Skeletal muscle tissue (tissue), 3 donors: ENCODE measurements at regions not wholly inside any gene's neighbourhood (a gene's known extent, or its start where the extent isn't known, plus 50 kb on each side); places are given as distances from the start of the nearest gene placed in this dataset.

Source experiments
- H3K27ac ChIP-seq: one replicate; pipeline ENCODE4 v1.7.0; 2013; ENCODE audit warnings: mild to moderate bottlenecking, low read depth, low read length, inconsistent platforms
- H3K27me3 ChIP-seq, 3 donors: one replicate each; pipeline ENCODE4 v1.7.0; 2013; ENCODE audit warnings: low read length in 3 of 3; ENCODE audit not compliant: control insufficient read depth in 3 of 3, insufficient read depth in 3 of 3
- H3K36me3 ChIP-seq, 3 donors: one replicate each; pipeline ENCODE4 v1.7.0; 2013; ENCODE audit warnings: low read length in 3 of 3; ENCODE audit not compliant: control insufficient read depth in 3 of 3, insufficient read depth in 3 of 3
- H3K4me1 ChIP-seq, 3 donors: one replicate each; pipeline ENCODE4 v1.7.0; 2013; ENCODE audit warnings: low read length in 3 of 3, mild to moderate bottlenecking in 3 of 3; ENCODE audit not compliant: control insufficient read depth in 3 of 3, insufficient read depth in 3 of 3
- H3K4me3 ChIP-seq, 3 donors: one replicate each; pipeline ENCODE4 v1.7.0; 2013; ENCODE audit warnings: low read length in 3 of 3
- H3K9ac ChIP-seq, 3 donors: one replicate each; pipeline ENCODE4 v1.7.0; 2013; ENCODE audit warnings: low read length in 3 of 3, mild to moderate bottlenecking in 3 of 3, moderate library complexity in 2 of 3, low read depth in 1 of 3
- H3K9me3 ChIP-seq, 3 donors: one replicate each; pipeline ENCODE4 v1.7.0; 2013; ENCODE audit warnings: low read length in 3 of 3; ENCODE audit not compliant: control insufficient read depth in 3 of 3
- donor health status: Osteomylitis.

DNA sequence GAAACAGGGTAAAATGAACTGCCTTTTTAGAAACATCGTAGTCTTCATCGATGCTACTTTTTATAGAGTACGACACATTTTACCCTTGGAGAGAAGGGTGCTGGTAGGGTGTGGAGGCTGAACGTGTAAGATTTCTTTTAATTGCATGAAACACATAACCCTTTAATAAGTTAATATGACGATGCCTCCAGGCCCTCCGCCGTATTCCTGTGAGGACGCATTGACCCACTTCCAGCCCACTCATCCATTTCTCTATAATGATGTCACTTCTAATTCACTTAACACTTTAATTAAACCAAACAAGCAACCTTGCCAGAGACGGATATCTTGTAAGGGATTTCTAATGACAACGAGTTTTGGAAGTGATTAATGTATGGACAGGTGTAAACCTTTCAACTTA lies 158.7 kb downstream of the IRX2 start:
- no peaks in the 10 kb centered on the region for H3K36me3 ChIP-seq

DNA sequence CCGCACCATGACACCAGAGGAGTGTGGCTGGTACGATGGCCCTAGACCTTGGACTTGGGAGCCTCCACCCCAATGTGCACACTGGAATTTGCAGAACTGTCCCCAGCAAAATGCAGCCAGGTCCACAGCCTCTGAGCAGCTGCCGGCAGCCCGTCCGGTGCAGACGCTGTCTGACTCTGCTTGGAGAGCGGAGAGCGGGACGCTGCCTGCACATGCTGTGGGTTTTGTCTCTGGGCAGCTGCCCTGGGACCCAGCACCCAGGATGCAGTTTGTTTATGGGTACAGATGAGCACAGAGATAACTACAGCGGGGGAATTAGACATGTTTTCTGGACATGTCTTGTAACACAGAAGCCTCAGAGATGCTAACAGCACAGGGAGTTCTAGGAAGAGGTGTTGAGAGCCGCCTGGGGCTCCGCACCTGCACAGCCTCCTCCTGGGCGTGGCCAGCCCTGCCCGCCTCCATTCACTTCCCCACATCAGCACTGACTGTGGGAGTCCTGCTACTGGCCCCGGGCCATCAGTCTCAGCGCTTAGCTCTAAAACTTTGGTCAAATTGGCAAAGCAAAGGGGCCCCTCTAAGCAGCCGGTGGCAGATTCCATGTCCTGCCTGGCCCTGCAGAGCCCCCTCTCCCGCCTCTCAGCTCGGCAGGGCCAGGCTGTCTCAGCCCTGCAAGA lies 159.6 kb downstream of the IRX2 start:
- no peak overlapping the region for H3K27ac ChIP-seq
- H3K36me3 ChIP-seq = no peaks in the 10 kb centered on the region
- no peak overlapping the region for H3K9ac ChIP-seq
- H3K27me3 ChIP-seq = peaks cover 0 to 2% (median 0%) of the 10 kb centered on the region in 3 donors
- H3K4me1 ChIP-seq = no peaks in the 10 kb centered on the region
- H3K4me3 ChIP-seq = no peak overlapping the region
- H3K9me3 ChIP-seq = no peaks in the 10 kb centered on the region

More for the DNA sequence above, 158.7 kb downstream of the IRX2 start:
- no peak overlapping the region for H3K27ac ChIP-seq
- H3K27me3 ChIP-seq = peaks cover 0 to 2% (median 0%) of the 10 kb centered on the region in 3 donors
- H3K4me3 ChIP-seq = no peak overlapping the region
- no peak overlapping the region for H3K9ac ChIP-seq
- no peaks in the 10 kb centered on the region for H3K4me1 ChIP-seq
- H3K9me3 ChIP-seq = no peaks in the 10 kb centered on the region

DNA sequence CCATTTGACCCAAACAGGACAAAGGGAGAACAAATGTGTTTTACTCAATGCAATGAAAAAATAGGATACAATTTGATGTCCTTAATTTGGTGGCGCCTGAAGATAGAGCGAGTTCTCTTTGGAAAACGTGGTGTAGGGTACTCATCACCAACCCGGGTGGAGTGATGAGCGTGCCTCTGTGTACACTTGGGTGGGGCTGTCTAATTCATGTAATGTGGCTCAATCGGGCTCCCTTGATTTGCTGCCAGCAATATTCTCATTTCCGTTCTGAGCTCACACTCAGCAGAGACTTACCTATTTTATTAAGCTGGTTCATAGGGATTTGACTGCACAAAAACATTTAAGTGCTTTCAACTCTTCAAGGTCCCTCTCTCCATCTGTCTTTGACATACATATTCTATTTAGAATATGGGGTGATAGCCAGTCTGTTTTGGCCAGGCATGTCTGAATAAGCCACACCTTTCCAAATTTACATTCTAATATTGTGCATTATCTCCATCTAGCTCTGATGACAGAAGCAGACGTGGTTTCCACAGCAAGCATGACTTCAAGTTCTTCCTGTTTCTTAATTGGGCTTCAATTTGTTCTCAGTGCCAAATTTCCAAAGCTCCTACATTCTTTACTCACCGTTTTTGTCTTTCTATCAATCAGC lies 162.5 kb downstream of the IRX2 start:
- no peak overlapping the region for H3K9ac ChIP-seq
- no peak overlapping the region for H3K27ac ChIP-seq
- no peaks in the 10 kb centered on the region for H3K4me1 ChIP-seq
- no peaks in the 10 kb centered on the region for H3K36me3 ChIP-seq
- no peak overlapping the region for H3K4me3 ChIP-seq
- peaks cover 0 to 2% (median 0%) of the 10 kb centered on the region in 3 donors for H3K27me3 ChIP-seq
- H3K9me3 ChIP-seq = peaks cover 0 to 4% (median 4%) of the 10 kb centered on the region in 3 donors

DNA sequence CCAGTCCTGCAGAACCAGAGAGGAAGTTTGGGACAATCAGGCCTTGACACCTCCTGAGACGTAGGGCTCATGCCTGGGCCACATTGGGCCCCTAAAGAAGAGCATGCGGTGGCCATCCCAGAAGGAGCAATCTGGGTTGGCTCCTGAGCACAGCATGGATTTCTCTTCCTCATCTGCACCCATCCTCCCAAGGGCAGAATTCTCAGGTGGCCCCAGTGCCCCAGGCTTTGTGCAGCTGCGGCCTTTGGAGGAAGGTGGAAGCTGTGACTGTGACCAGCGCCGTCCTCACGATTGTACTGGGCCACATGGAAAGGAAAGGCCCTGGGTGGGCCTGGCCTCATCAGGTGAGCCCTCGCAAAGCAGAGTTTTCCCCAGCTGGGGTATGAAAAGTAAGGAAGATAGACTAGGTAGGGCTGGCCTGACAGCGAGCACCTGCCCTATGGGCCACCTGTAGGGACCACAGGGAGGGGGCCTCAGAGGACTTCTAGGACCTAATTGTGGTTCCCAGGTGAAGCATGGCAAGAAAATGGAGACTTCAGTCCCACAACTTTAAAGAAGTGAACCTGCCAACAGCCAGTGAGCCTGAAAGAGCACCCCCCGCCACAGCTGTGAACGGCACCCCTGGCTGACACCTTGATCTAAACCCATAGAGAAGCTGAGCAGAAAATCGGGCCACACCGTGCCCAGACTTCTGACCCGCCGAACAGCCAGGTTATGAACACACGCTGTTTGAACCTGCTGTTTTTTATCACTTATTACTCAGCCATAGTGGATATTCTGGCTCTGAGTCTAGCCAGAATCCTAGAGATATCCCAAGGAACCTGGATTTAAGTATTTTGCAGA lies 164.1 kb downstream of the IRX2 start:
- Histone ChIP-seq H3K9me3 (peaks cover 0 to 4% (median 4%) of the 10 kb centered on the region in 3 donors), H3K27me3 (no peaks in the 10 kb centered on the region), H3K4me1 (no peaks in the 10 kb centered on the region), H3K36me3 (no peaks in the 10 kb centered on the region), H3K9ac (no peak overlapping the region), H3K4me3 (no peak overlapping the region), H3K27ac (no peak overlapping the region)

DNA sequence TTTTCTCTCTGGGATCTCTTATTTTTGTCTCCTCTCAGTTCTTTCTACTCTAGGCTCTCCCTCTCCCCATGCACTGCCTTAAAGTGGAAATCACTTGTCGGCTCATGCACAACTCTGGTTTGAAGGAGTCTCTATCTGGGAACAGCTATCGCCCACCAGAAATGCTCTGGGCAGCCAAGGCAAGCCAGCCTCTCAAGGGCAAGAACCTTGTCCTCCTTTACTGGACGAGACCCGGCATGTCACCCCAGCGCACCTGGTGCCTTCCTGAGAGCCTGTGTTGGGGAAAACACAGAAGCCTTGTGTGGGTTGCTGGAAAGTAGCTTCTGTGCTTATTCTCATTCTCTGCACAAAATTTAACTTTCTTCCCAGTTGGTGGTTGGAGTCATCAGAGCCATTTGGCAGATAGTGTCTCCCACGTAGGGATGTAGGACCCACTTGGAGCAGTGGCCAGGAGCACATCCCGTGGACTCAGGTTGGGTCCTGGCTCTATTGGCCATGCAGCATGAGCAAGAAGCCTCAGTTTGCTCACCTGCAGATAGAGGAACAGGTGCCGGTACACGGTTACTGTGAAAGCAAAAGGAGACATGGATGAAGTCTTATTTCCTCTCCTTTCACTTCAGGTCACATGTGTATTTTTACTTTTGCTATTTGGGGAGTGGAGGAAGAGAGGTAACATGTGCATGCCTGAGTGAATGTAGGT lies 165.3 kb downstream of the IRX2 start:
- H3K4me1 ChIP-seq = no peaks in the 10 kb centered on the region
- H3K27me3 ChIP-seq = no peaks in the 10 kb centered on the region
- H3K9me3 ChIP-seq = peaks cover 0 to 4% (median 4%) of the 10 kb centered on the region in 3 donors
- H3K9ac ChIP-seq = no peak overlapping the region
- no peaks in the 10 kb centered on the region for H3K36me3 ChIP-seq
- no peak overlapping the region for H3K27ac ChIP-seq
- H3K4me3 ChIP-seq = no peak overlapping the region

DNA sequence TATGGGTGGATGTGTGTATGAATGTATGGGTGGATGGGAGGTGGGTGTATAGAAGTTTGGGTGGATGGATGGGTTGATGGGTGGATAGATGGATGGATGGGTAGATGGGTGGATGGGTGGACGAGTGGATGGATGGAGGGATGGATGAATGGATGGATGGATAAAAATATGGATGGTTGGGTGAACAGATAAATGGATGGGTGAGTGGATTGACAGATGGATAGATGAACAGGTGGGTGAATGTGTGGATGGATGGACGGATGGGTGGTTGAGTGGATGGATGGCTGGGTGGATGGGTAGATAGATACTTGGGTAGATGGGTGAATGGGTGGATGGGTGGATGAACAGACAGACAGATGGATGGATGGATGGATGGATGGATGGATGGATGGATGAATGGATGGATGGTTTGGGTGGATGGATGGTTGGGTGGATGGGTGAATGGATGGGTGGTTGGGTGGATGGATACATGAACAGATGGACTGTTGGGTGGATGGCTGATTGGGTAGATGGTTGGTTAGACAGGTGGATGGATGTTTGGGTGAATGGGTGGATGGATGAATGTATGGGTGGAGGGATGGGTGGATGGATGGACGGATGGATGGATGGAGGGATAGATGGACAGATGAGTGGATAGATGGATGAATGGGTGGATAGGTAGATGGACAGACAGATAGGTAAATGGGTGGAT lies 166.8 kb downstream of the IRX2 start:
- Histone ChIP-seq H3K9me3 (peaks cover 0 to 4% (median 4%) of the 10 kb centered on the region in 3 donors), H3K36me3 (no peaks in the 10 kb centered on the region), H3K27me3 (no peaks in the 10 kb centered on the region), H3K9ac (no peak overlapping the region), H3K27ac (no peak overlapping the region), H3K4me1 (no peaks in the 10 kb centered on the region), H3K4me3 (no peak overlapping the region)

DNA sequence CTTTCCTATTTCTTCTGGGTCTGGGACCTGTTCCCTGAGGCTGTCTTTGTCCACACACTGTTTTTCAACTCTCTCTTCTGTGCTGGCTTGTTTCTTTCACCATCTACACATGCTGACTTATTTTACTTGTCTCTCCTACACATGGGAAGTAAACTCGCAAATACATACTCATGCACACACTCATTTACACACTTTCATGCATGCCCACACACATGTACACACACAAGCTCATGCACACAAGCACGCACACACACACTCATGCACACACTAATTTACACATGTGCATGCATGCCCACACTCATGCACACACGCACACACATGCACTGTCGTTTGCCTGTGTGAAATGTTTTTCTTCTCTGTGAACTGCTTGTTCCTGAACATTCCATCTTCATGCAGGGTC lies 169.0 kb downstream of the IRX2 start:
- H3K9me3 ChIP-seq = peaks cover 0 to 4% (median 4%) of the 10 kb centered on the region in 3 donors
- no peak overlapping the region for H3K27ac ChIP-seq
- H3K36me3 ChIP-seq = no peaks in the 10 kb centered on the region
- H3K4me1 ChIP-seq = no peaks in the 10 kb centered on the region
- H3K27me3 ChIP-seq = no peaks in the 10 kb centered on the region
- H3K9ac ChIP-seq = no peak overlapping the region
- no peak overlapping the region for H3K4me3 ChIP-seq

DNA sequence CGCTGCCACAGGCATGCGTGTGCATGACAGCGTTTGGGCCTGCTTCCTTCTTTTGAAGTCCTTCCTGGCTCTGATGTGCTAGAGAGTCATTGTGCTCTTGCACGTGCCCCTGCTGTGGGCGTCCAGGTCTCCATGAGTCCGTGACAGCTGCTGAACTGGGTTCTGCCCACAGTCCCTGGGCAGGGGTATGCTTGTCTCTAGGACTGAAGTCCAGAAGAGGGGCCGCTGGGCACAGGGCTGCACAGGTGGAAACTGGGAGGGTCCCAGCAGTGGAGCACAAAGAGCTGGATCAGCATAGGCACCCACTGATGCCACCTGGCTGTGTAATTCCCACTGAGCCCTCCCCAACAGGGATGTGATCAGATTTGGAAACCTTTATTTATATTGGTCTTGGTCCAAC lies 169.4 kb downstream of the IRX2 start:
- Histone ChIP-seq H3K27me3 (no peaks in the 10 kb centered on the region), H3K4me3 (no peak overlapping the region), H3K9ac (no peak overlapping the region), H3K36me3 (no peaks in the 10 kb centered on the region), H3K9me3 (peaks cover 0 to 4% (median 4%) of the 10 kb centered on the region in 3 donors), H3K27ac (no peak overlapping the region), H3K4me1 (no peaks in the 10 kb centered on the region)

DNA sequence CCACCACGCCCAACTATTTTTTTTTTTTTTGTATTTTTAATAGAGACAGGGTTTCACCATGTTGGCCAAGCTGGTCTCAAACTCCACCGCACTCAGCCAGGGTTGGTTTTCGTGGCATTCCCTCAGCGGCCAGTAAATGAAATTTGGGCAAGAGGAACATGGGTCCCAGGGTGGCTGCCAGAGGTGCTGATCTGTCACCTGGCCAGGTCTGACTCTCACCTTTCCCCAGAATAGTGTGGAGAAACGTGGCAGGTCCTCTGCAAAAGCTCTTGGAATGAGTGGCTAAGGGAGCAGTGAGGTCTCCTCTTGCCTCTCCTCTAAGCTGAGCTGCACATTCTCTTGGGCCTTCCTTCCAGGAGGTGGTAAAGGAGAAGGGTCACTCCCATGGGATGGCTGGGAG lies 170.1 kb downstream of the IRX2 start:
- no peak overlapping the region for H3K27ac ChIP-seq
- H3K4me1 ChIP-seq = no peaks in the 10 kb centered on the region
- H3K9ac ChIP-seq = no peak overlapping the region
- H3K9me3 ChIP-seq = peaks cover 0 to 4% (median 4%) of the 10 kb centered on the region in 3 donors
- no peaks in the 10 kb centered on the region for H3K27me3 ChIP-seq
- H3K36me3 ChIP-seq = no peaks in the 10 kb centered on the region
- no peak overlapping the region for H3K4me3 ChIP-seq
